Spleen (tissue), 7 donors: ENCODE measurements at regions not wholly inside any gene's neighbourhood (a gene's known extent, or its start where the extent isn't known, plus 50 kb on each side); places are given as distances from the start of the nearest gene placed in this dataset.

Experiments
- POLR2A ChIP-seq, 3 donors: fragments of 450-650 bp; IDR thresholded peaks; one replicate each; pipeline ENCODE4 v1.5.1; 2017; ENCODE audit warnings: antibody characterized with exemption in 3 of 3, mild to moderate bottlenecking in 1 of 3
- TF ChIP-seq, protein P1 (sequence below), 11 experiments: fragments of 200-600 bp in 7 of 11; fragments of 450-650 bp in 4 of 11; sonication (generic) in 4 of 11; IDR thresholded peaks in 8 of 11; conservative IDR thresholded peaks in 3 of 11; 1 replicate in 7 of 11; 2 replicates in 4 of 11; pipeline versions ENCODE4 v1.4.0 to v1.8.0; 2016 to 2021; ENCODE audit warnings: antibody characterized with exemption in 11 of 11, inconsistent platforms in 4 of 11, mild to moderate bottlenecking in 1 of 11
- donor health status: DM: no; HTN: no; CAD: no; lungs with moderate emphysema.
- donor health status: DM: no; HTN: no; CAD: no.
- donor health status: DM: no; HTN: no; CAD: no.

DNA sequence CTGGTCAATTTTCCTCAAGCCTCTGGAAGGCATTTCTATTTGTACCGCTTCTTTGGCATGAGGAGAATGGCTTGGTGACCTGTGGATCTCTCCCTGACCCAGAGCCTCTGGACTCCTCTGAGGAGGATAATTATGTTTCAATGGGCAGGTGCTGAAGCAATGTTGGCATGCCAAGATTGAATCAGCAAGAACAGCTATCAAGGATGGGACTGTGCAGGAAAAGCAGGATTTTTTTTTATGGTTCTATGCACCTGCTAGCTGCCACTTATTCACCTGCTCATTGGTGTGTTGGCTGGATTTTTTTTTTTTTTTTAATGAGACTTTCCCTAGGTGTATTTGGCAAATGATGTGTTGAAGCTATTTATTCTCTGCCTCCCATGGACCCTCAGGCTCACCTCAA, 821.2 kb downstream of the RPA4 start:
- TF ChIP-seq POLR2A (IDR thresholded peaks at IDR 0.05) = no peak
- TF ChIP-seq, protein P1, sequence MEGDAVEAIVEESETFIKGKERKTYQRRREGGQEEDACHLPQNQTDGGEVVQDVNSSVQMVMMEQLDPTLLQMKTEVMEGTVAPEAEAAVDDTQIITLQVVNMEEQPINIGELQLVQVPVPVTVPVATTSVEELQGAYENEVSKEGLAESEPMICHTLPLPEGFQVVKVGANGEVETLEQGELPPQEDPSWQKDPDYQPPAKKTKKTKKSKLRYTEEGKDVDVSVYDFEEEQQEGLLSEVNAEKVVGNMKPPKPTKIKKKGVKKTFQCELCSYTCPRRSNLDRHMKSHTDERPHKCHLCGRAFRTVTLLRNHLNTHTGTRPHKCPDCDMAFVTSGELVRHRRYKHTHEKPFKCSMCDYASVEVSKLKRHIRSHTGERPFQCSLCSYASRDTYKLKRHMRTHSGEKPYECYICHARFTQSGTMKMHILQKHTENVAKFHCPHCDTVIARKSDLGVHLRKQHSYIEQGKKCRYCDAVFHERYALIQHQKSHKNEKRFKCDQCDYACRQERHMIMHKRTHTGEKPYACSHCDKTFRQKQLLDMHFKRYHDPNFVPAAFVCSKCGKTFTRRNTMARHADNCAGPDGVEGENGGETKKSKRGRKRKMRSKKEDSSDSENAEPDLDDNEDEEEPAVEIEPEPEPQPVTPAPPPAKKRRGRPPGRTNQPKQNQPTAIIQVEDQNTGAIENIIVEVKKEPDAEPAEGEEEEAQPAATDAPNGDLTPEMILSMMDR (IDR thresholded peaks at IDR 0.05 in 8 of 11, conservative IDR thresholded peaks at IDR 0.05 in 3 of 11) = no peak
